ENCODE measurements at regions not wholly inside any gene's neighbourhood (a gene's known extent, or its start where the extent isn't known, plus 50 kb on each side); places are given as distances from the start of the nearest gene placed in this dataset.
"Not testable (repeated sequence)": the region's sequence is repeated elsewhere in the genome, so short reads cannot be mapped to it uniquely, and the experiment has no call there.

- DNase-seq = no peak
These were observed 120.2 kb upstream of the CRIM1 start for GRCh38 chr2:36235426-36235825.

- no peak for DNase-seq
These were observed 132.3 kb upstream of the CRIM1 start for GRCh38 chr2:36223259-36223658.

- DNase-seq = no peak
These were observed 133.1 kb upstream of the CRIM1 start for GRCh38 chr2:36222485-36222884.

- peak; percentile 3 to 6 (median 4) for DNase-seq
These were observed 140.9 kb upstream of the CRIM1 start for GRCh38 chr2:36214691-36215090.

GRCh38 chr2:36203366-36203765, 152.2 kb upstream of the CRIM1 start:
- DNase-seq = no peak

- no peak for DNase-seq
These were observed 158.2 kb upstream of the CRIM1 start for GRCh38 chr2:36197181-36197971.

GRCh38 chr2:36193680-36194079, 161.9 kb upstream of the CRIM1 start:
- no peak for DNase-seq

GRCh38 chr2:36192983-36193382, 162.6 kb upstream of the CRIM1 start:
- no peak for DNase-seq

- DNase-seq = no peak
These were observed 165.5 kb upstream of the CRIM1 start for GRCh38 chr2:36190097-36190496.

- no peak for DNase-seq
These were observed 170.0 kb upstream of the CRIM1 start for GRCh38 chr2:36185624-36186023.

GRCh38 chr2:36184848-36185247, 170.7 kb upstream of the CRIM1 start:
- DNase-seq = no peak

- not testable (repeated sequence) for DNase-seq
These were observed 174.6 kb upstream of the CRIM1 start for GRCh38 chr2:36180789-36181482.

GRCh38 chr2:36180293-36180692, 175.3 kb upstream of the CRIM1 start:
- DNase-seq = not testable (repeated sequence)

GRCh38 chr2:36179668-36180269, 175.8 kb upstream of the CRIM1 start:
- not testable (repeated sequence) for DNase-seq

GRCh38 chr2:36178384-36178783, 177.2 kb upstream of the CRIM1 start:
- no peak for DNase-seq

- DNase-seq = no peak
These were observed 178.3 kb upstream of the CRIM1 start for GRCh38 chr2:36177282-36177681.

GRCh38 chr2:36174920-36175319, 180.7 kb upstream of the CRIM1 start:
- no peak for DNase-seq

GRCh38 chr2:36173760-36174404, 181.7 kb upstream of the CRIM1 start:
- no peak for DNase-seq

GRCh38 chr2:36172824-36173223, 182.8 kb upstream of the CRIM1 start:
- DNase-seq = peak in 2 of 3 donors; percentile 4 to 26

GRCh38 chr2:36170805-36171204, 184.8 kb upstream of the CRIM1 start:
- DNase-seq = no peak

GRCh38 chr2:36169843-36170242, 185.7 kb upstream of the CRIM1 start:
- no peak for DNase-seq

GRCh38 chr2:36168115-36168514, 187.5 kb upstream of the CRIM1 start:
- no peak for DNase-seq

Data from muscle of back (tissue), 3 donors.